Keratinocyte (primary cell): ENCODE measurements at regions not wholly inside any gene's neighbourhood (a gene's known extent, or its start where the extent isn't known, plus 50 kb on each side); places are given as distances from the start of the nearest gene placed in this dataset.

Source experiments
- CTCF ChIP-seq, 3 experiments: IDR thresholded peaks in 1 of 3; conservative IDR thresholded peaks in 1 of 3; optimal IDR thresholded peaks in 1 of 3; 2 replicates in 2 of 3; 3 replicates in 1 of 3; pipeline versions ENCODE3 to v1.5.1; 2011; ENCODE audit warnings: low read length in 3 of 3, mild to moderate bottlenecking in 3 of 3, moderate library complexity in 2 of 3, control low read depth in 1 of 3, inconsistent platforms in 1 of 3; ENCODE audit not compliant: insufficient read depth in 2 of 3; ENCODE audit errors: extremely low read depth in 1 of 3
- EZH2 ChIP-seq: IDR thresholded peaks from one replicate; pipeline ENCODE4 v1.6.1; 2012; ENCODE audit warnings: inconsistent platforms, mild to moderate bottlenecking, low read length, moderate library complexity

DNA sequence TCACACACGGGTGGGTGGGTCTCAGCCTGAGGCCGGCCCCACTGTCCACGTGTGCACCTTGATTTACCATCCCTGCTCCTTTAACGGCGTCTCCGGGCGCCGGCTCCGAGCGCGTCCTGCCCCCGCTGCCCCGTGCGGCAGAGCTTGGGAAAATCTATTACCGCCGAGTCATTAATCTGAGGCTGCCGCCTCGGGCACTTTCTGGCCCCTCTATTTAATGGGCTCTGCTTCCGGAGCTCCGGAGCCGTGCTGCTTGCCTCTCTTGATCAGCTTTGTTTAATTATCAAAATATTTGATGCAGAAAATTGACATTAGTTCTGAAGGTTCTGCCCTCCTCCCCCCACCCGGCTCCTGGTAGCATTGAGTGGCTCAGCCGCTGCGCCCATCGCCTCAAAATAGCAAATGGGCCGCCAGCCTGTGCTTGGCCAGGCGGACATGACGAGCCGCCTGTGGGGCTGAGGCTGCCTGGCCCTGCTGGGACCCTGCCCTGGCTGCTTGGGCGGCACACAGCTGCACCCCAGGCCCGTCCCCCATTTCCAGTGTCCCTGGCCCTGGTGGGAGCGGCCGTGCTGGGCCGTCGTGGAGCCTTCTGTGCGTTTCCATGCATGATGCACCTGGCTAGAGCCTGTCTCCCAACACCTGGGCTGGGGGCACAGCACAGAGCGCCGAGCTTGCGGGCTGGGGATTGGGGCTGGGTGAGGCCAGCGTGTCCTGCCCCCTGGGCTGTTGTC lies 81.6 kb upstream of the TTC34 start:
- TF ChIP-seq CTCF (optimal IDR thresholded peaks at IDR 0.05 in 1 of 3, IDR thresholded peaks at IDR 0.05 in 1 of 3, conservative IDR thresholded peaks at IDR 0.05 in 1 of 3; ENCODE audit: extremely low read depth in 1 of 3, insufficient read depth in 2 of 3, low read length in 3 of 3) (no peak), EZH2 (no peak)
